Adrenal gland (tissue), 9 donors: ENCODE measurements at regions not wholly inside any gene's neighbourhood (a gene's known extent, or its start where the extent isn't known, plus 50 kb on each side); places are given as distances from the start of the nearest gene placed in this dataset.

ENCODE experiments used
- DNase-seq, 7 donors: peaks; one replicate each; pipeline ENCODE4 v3.0.0-alpha.2; 2019 to 2020
- H3K27ac ChIP-seq, 5 donors: fragments of 200-600 bp; sonication (generic) in 4 of 5; 1 replicate in 3 of 5; 2 replicates in 2 of 5; pipeline versions ENCODE4 v1.5.1 to v1.8.0; 2016 to 2020; ENCODE audit warnings: mild to moderate bottlenecking in 1 of 5
- H3K27me3 ChIP-seq: fragments of 200-600 bp; 2 replicates; pipeline ENCODE4 v1.8.0; 2021
- H3K36me3 ChIP-seq, 2 donors: fragments of 200-600 bp; replicated peaks in 1 of 2; 1 replicate in 1 of 2; 2 replicates in 1 of 2; pipeline versions ENCODE4 v1.5.1 to v1.8.0; 2018 to 2022
- H3K4me1 ChIP-seq, 2 donors: fragments of 200-600 bp; replicated peaks in 1 of 2; 1 replicate in 1 of 2; 2 replicates in 1 of 2; pipeline versions ENCODE4 v1.5.1 to v1.8.0; 2018 to 2021
- H3K4me3 ChIP-seq, 4 donors: fragments of 200-600 bp; sonication (generic) in 3 of 4; one replicate each; pipeline ENCODE4 v1.5.1; 2016 to 2018
- H3K9me3 ChIP-seq, 3 donors: fragments of 200-600 bp; sonication (generic) in 1 of 3; replicated peaks in 1 of 3; 1 replicate in 2 of 3; 2 replicates in 1 of 3; pipeline versions ENCODE4 v1.5.1 to v1.8.0; 2016 to 2021
- CTCF ChIP-seq, 6 experiments: fragments of 450-650 bp in 4 of 6; fragments of 200-600 bp in 2 of 6; sonication (generic) in 1 of 6; IDR thresholded peaks; 1 replicate in 5 of 6; 2 replicates in 1 of 6; pipeline versions ENCODE4 v1.5.1 to v1.8.0; 2016 to 2021; ENCODE audit warnings: antibody characterized with exemption in 6 of 6, mild to moderate bottlenecking in 2 of 6, moderate library complexity in 1 of 6
- POLR2A ChIP-seq, 2 donors: fragments of 450-650 bp; IDR thresholded peaks; one replicate each; pipeline ENCODE4 v1.6.1; 2017; ENCODE audit warnings: antibody characterized with exemption in 2 of 2, mild to moderate bottlenecking in 2 of 2, moderate library complexity in 1 of 2
- WGBS, 4 donors: extraction: QIAGEN DNeasy Blood & Tissue Kit in 2 of 4; methylation state at CpG; one replicate each; pipeline versions ENCODE4 v1.1.5 to v1.1.7; 2013 to 2017; 5-methylcytosine and 5-hydroxymethylcytosine counted together
- intact Hi-C, 2 donors: fragments of 100-400 bp; cut with DNase I; formaldehyde crosslinking; loops; one replicate each; pipeline versions ENCODE4 v1.14.1 to v1.15.0; 2022 to 2023
- donor health status: healthy with polysubstance abuse.
- donor health status: Bipolar disorder and iron deficiency.
- donor health status: DM: yes; HTN: yes; CAD: no.
- donor health status: DM: no; HTN: no; CAD: no.
- donor health status: DM: no; HTN: no; CAD: no.

GRCh38 chr6:169961772-169962561, 210.5 kb downstream of the ERMARD start:
- Histone ChIP-seq H3K4me3 (peak overlapping the region in 1 of 4 donors; percentile 45), H3K4me1 (no peaks in the 10 kb centered on the region), H3K9me3 (no peaks in the 10 kb centered on the region), H3K27me3 (peaks cover 17% of the 10 kb centered on the region), H3K27ac (peak overlapping the region in 1 of 5 donors; percentile 31), H3K36me3 (no peaks in the 10 kb centered on the region)
- WGBS, 4 donors = 13 to 44% (median 23%) methylated on average over 5 to 75 of the region's 75 CpGs
- intact Hi-C loops = no loop called here
- DNase-seq = peak in 2 of 7 donors; percentile 21 to 51
- TF ChIP-seq CTCF (IDR thresholded peaks at IDR 0.05) = peak in 5 of 6 experiments; percentile 11 to 44 (median 33)
- TF ChIP-seq POLR2A (IDR thresholded peaks at IDR 0.05) = no peak

- Histone ChIP-seq H3K4me1 (no peaks in the 10 kb centered on the region), H3K36me3 (no peaks in the 10 kb centered on the region), H3K9me3 (no peaks in the 10 kb centered on the region), H3K4me3 (no peak overlapping the region), H3K27me3 (peaks cover 17% of the 10 kb centered on the region), H3K27ac (no peak overlapping the region)
- DNase-seq = peak in 2 of 7 donors; percentile 13 to 25
- intact Hi-C loops = no loop called here
- TF ChIP-seq POLR2A (IDR thresholded peaks at IDR 0.05) (no peak), CTCF (IDR thresholded peaks at IDR 0.05) (no peak)
- WGBS, 4 donors = 79 to 85% (median 83%) methylated on average over 8 to 12 of the region's 12 CpGs
Measured at GRCh38 chr6:169960886-169961611, 209.6 kb downstream of the ERMARD start.

- no peak for TF ChIP-seq POLR2A (IDR thresholded peaks at IDR 0.05)
- TF ChIP-seq CTCF (IDR thresholded peaks at IDR 0.05) = no peak
- H3K36me3 ChIP-seq = no peaks in the 10 kb centered on the region
- H3K4me1 ChIP-seq = no peaks in the 10 kb centered on the region
- peaks cover 17% of the 10 kb centered on the region for H3K27me3 ChIP-seq
- DNase-seq = peak in 1 of 7 donors; percentile 29
- H3K27ac ChIP-seq = no peak overlapping the region
- no peaks in the 10 kb centered on the region for H3K9me3 ChIP-seq
- intact Hi-C loops = no loop called here
- H3K4me3 ChIP-seq = no peak overlapping the region
- WGBS, 4 donors = 89 to 96% (median 93%) methylated on average over 10 of the region's 10 CpGs
Measured at GRCh38 chr6:169960521-169960885, 209.1 kb downstream of the ERMARD start.

GRCh38 chr6:169960003-169960344, 208.6 kb downstream of the ERMARD start:
- no peak for DNase-seq
- Histone ChIP-seq H3K4me3 (no peak overlapping the region), H3K36me3 (no peaks in the 10 kb centered on the region), H3K27me3 (peaks cover 17% of the 10 kb centered on the region), H3K9me3 (no peaks in the 10 kb centered on the region), H3K4me1 (no peaks in the 10 kb centered on the region), H3K27ac (no peak overlapping the region)
- WGBS, 4 donors = 63 to 100% (median 83%) methylated on average over 2 to 4 of the region's 4 CpGs
- intact Hi-C loops = no loop called here
- no peak for TF ChIP-seq CTCF (IDR thresholded peaks at IDR 0.05)
- no peak for TF ChIP-seq POLR2A (IDR thresholded peaks at IDR 0.05)
